Trophoblast cell (in vitro differentiated cells and primary cell): ENCODE measurements at regions not wholly inside any gene's neighbourhood (a gene's known extent, or its start where the extent isn't known, plus 50 kb on each side); places are given as distances from the start of the nearest gene placed in this dataset.

Experiments
- DNase-seq, 2 donors: peaks; one replicate each; pipeline ENCODE4 v3.0.0-alpha.2; 2016
- H2AFZ ChIP-seq: 2 replicates; pipeline ENCODE4 v1.6.1; 2013; ENCODE audit warnings: low read length, moderate library complexity, mild to moderate bottlenecking; ENCODE audit not compliant: insufficient read depth, poor library complexity
- H2AK5ac ChIP-seq: 2 replicates; pipeline ENCODE4 v1.6.1; 2013; ENCODE audit warnings: mild to moderate bottlenecking, low read length
- H2BK120ac ChIP-seq: 2 replicates; pipeline ENCODE4 v1.6.1; 2013; ENCODE audit warnings: low read length, mild to moderate bottlenecking, moderate library complexity; ENCODE audit not compliant: insufficient read depth, poor library complexity
- H2BK12ac ChIP-seq: 2 replicates; pipeline ENCODE4 v1.6.1; 2013; ENCODE audit warnings: mild to moderate bottlenecking, low read length, moderate library complexity
- H2BK5ac ChIP-seq: 2 replicates; pipeline ENCODE4 v1.6.1; 2013; ENCODE audit warnings: low read length, low read depth, moderate library complexity, mild to moderate bottlenecking; ENCODE audit not compliant: poor library complexity
- H3K14ac ChIP-seq: 2 replicates; pipeline ENCODE4 v1.6.1; 2013; ENCODE audit warnings: mild to moderate bottlenecking, low read length
- H3K18ac ChIP-seq: 2 replicates; pipeline ENCODE4 v1.6.1; 2013; ENCODE audit warnings: mild to moderate bottlenecking, low read length
- H3K23ac ChIP-seq: 2 replicates; pipeline ENCODE4 v1.6.1; 2013; ENCODE audit warnings: low read length
- H3K27ac ChIP-seq: 2 replicates; pipeline ENCODE4 v1.5.1; 2013; ENCODE audit warnings: low read depth, mild to moderate bottlenecking, inconsistent platforms, low read length, moderate library complexity
- H3K27me3 ChIP-seq: 2 replicates; pipeline ENCODE4 v1.6.1; 2013; ENCODE audit warnings: inconsistent platforms, mild to moderate bottlenecking, low read length, moderate library complexity; ENCODE audit not compliant: insufficient read depth
- H3K36me3 ChIP-seq, 2 experiments: 1 replicate in 1 of 2; 2 replicates in 1 of 2; pipeline ENCODE4 v1.6.1; 2013; ENCODE audit warnings: low read length in 2 of 2, mild to moderate bottlenecking in 2 of 2, moderate library complexity in 1 of 2; ENCODE audit not compliant: insufficient read depth in 2 of 2, control insufficient read depth in 1 of 2
- H3K4ac ChIP-seq: 2 replicates; pipeline ENCODE4 v1.6.1; 2013; ENCODE audit warnings: low read depth, mild to moderate bottlenecking, low read length, moderate library complexity
- H3K4me1 ChIP-seq, 2 experiments: 1 replicate in 1 of 2; 2 replicates in 1 of 2; pipeline ENCODE4 v1.6.1; 2013; ENCODE audit warnings: low read length in 2 of 2, mild to moderate bottlenecking in 2 of 2, moderate library complexity in 1 of 2; ENCODE audit not compliant: insufficient read depth in 2 of 2, control insufficient read depth in 1 of 2
- H3K4me2 ChIP-seq: 2 replicates; pipeline ENCODE4 v1.6.1; 2013; ENCODE audit warnings: inconsistent platforms, mild to moderate bottlenecking, low read length, moderate library complexity
- H3K4me3 ChIP-seq: 2 replicates; pipeline ENCODE4 v1.5.1; 2013; ENCODE audit warnings: mild to moderate bottlenecking, low read depth, low read length, inconsistent platforms
- H3K79me1 ChIP-seq: one replicate; pipeline ENCODE4 v1.6.1; 2013; ENCODE audit warnings: low read length
- H3K79me2 ChIP-seq: 2 replicates; pipeline ENCODE4 v1.6.1; 2013; ENCODE audit warnings: low read length, mild to moderate bottlenecking; ENCODE audit not compliant: control insufficient read depth, insufficient read depth, poor library complexity
- H3K9ac ChIP-seq: 2 replicates; pipeline ENCODE4 v1.6.1; 2013; ENCODE audit warnings: mild to moderate bottlenecking, low read length
- H3K9me3 ChIP-seq: 2 replicates; pipeline ENCODE4 v1.6.1; 2013; ENCODE audit warnings: low read depth, mild to moderate bottlenecking, control low read depth, inconsistent platforms, low read length; ENCODE audit not compliant: insufficient read depth
- H4K12ac ChIP-seq: 2 replicates; pipeline ENCODE4 v1.6.1; 2013; ENCODE audit warnings: low read depth, mild to moderate bottlenecking, low read length, moderate library complexity
- H4K8ac ChIP-seq: 2 replicates; pipeline ENCODE4 v1.6.1; 2013; ENCODE audit warnings: low read depth, mild to moderate bottlenecking, low read length, moderate library complexity
- H4K91ac ChIP-seq: one replicate; pipeline ENCODE4 v1.6.1; 2013; ENCODE audit warnings: low read depth, mild to moderate bottlenecking, low read length, moderate library complexity
- WGBS: extraction: QIAGEN DNeasy Blood & Tissue Kit; methylation state at CpG from one replicate; pipeline ENCODE4 v1.1.7; 2013; ENCODE audit warnings: missing lambda C conversion rate; ENCODE audit not compliant: insufficient read length, insufficient coverage; ENCODE audit errors: extremely low coverage; 5-methylcytosine and 5-hydroxymethylcytosine counted together

DNA sequence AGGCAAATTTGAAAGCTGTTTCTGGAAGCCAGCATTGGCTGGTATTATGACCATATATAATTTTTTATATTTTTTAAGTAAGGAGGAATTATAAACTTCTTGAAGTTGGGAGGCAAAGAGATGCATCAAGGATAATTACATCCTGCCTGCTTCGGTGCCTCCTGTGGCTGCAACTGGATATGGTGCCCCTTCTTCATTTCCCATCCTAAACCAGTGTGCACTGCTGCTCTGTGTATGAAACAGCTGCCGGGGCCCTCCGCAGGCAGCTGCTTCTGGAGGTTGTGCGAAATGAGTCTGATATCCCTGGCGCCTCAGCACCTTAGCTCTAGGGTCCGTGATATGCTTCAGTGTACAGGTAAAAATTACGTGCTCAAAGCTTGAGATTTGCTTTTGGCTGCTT, 304.2 kb downstream of the ENC1 start:
- H2AK5ac ChIP-seq = no peak overlapping the region
- no peaks in the 10 kb centered on the region for H3K27me3 ChIP-seq
- no peak overlapping the region for H4K12ac ChIP-seq
- no peak for DNase-seq
- no peaks in the 10 kb centered on the region for H3K36me3 ChIP-seq
- no peak overlapping the region for H2AFZ ChIP-seq
- peak overlapping the region; percentile 52 for H3K4ac ChIP-seq
- H3K4me2 ChIP-seq = no peak overlapping the region
- peak overlapping the region; percentile 81 for H2BK5ac ChIP-seq
- H3K4me3 ChIP-seq = no peak overlapping the region
- no peaks in the 10 kb centered on the region for H3K79me2 ChIP-seq
- H4K8ac ChIP-seq = peak overlapping the region; percentile 54
- H3K79me1 ChIP-seq = peaks cover 24% of the 10 kb centered on the region
- H4K91ac ChIP-seq = peak overlapping the region; percentile 69
- no CpG with 5 or more reads among the region's 7 CpGs for WGBS
- peak overlapping the region; percentile 43 for H3K27ac ChIP-seq
- peak overlapping the region; percentile 89 for H2BK12ac ChIP-seq
- peak overlapping the region; percentile 25 for H3K18ac ChIP-seq
- H3K14ac ChIP-seq = peak overlapping the region; percentile 79
- no peaks in the 10 kb centered on the region for H3K9me3 ChIP-seq
- peak overlapping the region; percentile 68 for H2BK120ac ChIP-seq
- H3K4me1 ChIP-seq = peaks cover 14 to 17% of the 10 kb centered on the region in 2 experiments
- peak overlapping the region; percentile 5 for H3K9ac ChIP-seq
- no peak overlapping the region for H3K23ac ChIP-seq

DNA sequence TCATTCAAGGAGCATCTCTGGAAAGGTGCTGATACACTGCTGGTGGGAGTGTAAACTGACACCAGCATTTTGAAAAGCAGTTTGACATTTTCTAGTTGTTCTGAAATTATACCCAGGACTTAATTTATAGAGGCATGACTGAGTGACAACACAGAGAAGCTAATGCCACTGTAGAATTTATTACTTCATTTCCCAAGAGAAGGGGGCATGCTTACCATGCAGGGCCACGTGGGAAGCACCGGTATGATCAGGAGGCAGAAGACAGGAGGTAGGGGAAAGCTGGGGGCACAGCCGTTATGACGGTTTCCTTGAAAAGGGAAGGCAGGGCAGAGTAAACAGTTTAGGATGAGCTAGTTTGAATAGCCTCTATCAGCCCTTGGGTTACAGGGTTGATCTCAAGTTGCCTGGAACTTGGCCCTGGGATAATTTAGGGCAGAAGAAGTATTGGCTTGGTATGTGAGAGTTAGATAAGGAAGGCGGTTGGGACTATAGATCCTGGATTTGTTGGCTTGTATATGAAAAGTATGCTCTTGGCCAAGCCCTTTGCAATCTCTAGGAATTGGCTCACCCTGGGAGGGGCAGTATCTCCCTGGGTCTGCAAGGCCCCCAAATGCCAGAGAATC, 305.7 kb downstream of the ENC1 start:
- WGBS = no CpG with 5 or more reads among the region's 5 CpGs
- no peak overlapping the region for H3K4ac ChIP-seq
- H3K4me3 ChIP-seq = no peak overlapping the region
- no peaks in the 10 kb centered on the region for H3K79me2 ChIP-seq
- no peak overlapping the region for H3K27ac ChIP-seq
- H2AFZ ChIP-seq = no peak overlapping the region
- H2AK5ac ChIP-seq = peak overlapping the region; percentile 24
- H3K18ac ChIP-seq = no peak overlapping the region
- peaks cover 10% of the 10 kb centered on the region in 2 experiments for H3K4me1 ChIP-seq
- H2BK120ac ChIP-seq = no peak overlapping the region
- H3K79me1 ChIP-seq = peaks cover 23% of the 10 kb centered on the region
- no peak overlapping the region for H3K9ac ChIP-seq
- no peak overlapping the region for H2BK12ac ChIP-seq
- no peak overlapping the region for H2BK5ac ChIP-seq
- no peak overlapping the region for H4K8ac ChIP-seq
- H3K14ac ChIP-seq = peak overlapping the region; percentile 3
- no peak overlapping the region for H3K4me2 ChIP-seq
- H3K36me3 ChIP-seq = no peaks in the 10 kb centered on the region
- H4K12ac ChIP-seq = no peak overlapping the region
- H3K23ac ChIP-seq = no peak overlapping the region
- H3K9me3 ChIP-seq = no peaks in the 10 kb centered on the region
- H3K27me3 ChIP-seq = no peaks in the 10 kb centered on the region
- peak in 1 of 2 donors; percentile 39 for DNase-seq
- peak overlapping the region; percentile 3 for H4K91ac ChIP-seq

DNA sequence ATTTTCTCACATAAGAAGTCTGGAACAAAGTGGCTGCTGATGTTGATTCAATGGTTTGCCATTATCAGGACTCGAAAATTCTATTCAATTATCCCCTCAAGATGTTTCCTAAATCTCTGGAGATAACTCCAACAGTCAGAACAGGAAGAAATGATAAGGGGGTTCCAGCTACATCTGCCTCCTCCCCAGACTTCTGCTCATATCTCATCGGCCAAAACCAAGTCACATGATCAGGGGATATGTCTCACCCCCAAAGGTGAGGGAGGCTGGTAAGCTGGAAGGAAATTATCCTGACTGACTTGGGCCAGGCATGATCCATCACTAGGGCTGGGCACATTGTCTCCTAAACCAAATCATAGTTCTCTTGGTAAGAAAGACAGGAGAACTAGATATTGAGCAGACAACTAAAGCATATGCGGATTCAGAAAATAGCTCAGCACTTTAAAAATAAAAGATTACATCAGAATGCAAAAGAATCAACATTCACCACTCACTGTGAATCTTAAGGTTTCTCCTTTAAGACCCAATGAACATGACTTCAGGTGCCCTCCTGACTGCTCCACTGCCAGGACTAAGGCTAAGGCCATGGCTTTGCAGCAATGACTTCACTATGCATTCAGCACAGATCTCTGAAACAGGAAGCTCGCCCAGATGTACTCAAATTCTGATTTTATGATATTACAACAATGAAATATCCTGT, 306.3 kb downstream of the ENC1 start:
- WGBS = no CpG with 5 or more reads among the region's 4 CpGs
- H2BK5ac ChIP-seq = peak overlapping the region; percentile 14
- H3K4ac ChIP-seq = peak overlapping the region; percentile 40
- no peak overlapping the region for H2AK5ac ChIP-seq
- no peak overlapping the region for H3K14ac ChIP-seq
- no peaks in the 10 kb centered on the region for H3K27me3 ChIP-seq
- H2AFZ ChIP-seq = no peak overlapping the region
- H4K8ac ChIP-seq = no peak overlapping the region
- no peaks in the 10 kb centered on the region for H3K79me2 ChIP-seq
- peak overlapping the region; percentile 65 for H4K91ac ChIP-seq
- H3K9me3 ChIP-seq = no peaks in the 10 kb centered on the region
- H3K36me3 ChIP-seq = no peaks in the 10 kb centered on the region
- peaks cover 18% of the 10 kb centered on the region for H3K79me1 ChIP-seq
- no peak overlapping the region for H3K23ac ChIP-seq
- no peak overlapping the region for H3K4me3 ChIP-seq
- peak overlapping the region; percentile 50 for H2BK12ac ChIP-seq
- no peak for DNase-seq
- no peak overlapping the region for H3K9ac ChIP-seq
- H2BK120ac ChIP-seq = peak overlapping the region; percentile 53
- no peak overlapping the region for H3K27ac ChIP-seq
- no peak overlapping the region for H3K4me2 ChIP-seq
- peaks cover 10% of the 10 kb centered on the region in 2 experiments for H3K4me1 ChIP-seq
- no peak overlapping the region for H4K12ac ChIP-seq
- no peak overlapping the region for H3K18ac ChIP-seq

DNA sequence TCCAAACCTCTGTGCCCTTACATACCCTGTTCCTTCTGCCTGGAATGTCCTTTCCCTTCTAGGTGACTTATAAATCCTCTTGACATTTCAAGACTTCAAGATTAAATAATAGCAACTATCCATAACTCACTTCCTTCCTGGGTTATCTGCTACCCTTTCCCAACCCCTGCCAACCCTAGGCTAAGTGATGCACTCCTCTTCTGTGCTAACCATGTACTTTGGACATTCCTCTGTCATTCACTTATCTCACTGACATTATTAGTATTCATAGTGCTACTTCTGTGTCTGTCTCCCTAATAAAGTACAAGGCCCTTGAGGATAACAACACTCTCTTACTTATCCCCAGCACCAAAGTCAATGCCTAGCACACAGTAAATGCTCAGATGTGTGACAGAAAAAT, 307.1 kb downstream of the ENC1 start:
- Histone ChIP-seq H3K27ac (no peak overlapping the region), H4K12ac (no peak overlapping the region), H2BK12ac (no peak overlapping the region), H3K36me3 (no peaks in the 10 kb centered on the region), H3K4ac (no peak overlapping the region), H4K8ac (no peak overlapping the region), H3K18ac (no peak overlapping the region), H3K79me2 (no peaks in the 10 kb centered on the region), H3K4me2 (no peak overlapping the region), H2BK5ac (no peak overlapping the region), H2AFZ (no peak overlapping the region), H4K91ac (no peak overlapping the region), H2AK5ac (no peak overlapping the region), H3K79me1 (peaks cover 21% of the 10 kb centered on the region), H3K14ac (no peak overlapping the region), H3K4me1 (peaks cover 10% of the 10 kb centered on the region in 2 experiments), H3K27me3 (no peaks in the 10 kb centered on the region), H3K9ac (no peak overlapping the region), H3K9me3 (no peaks in the 10 kb centered on the region), H3K23ac (no peak overlapping the region), H3K4me3 (no peak overlapping the region), H2BK120ac (no peak overlapping the region)
- no peak for DNase-seq
